HG02642 (cell line): ENCODE measurements at regions not wholly inside any gene's neighbourhood (a gene's known extent, or its start where the extent isn't known, plus 50 kb on each side); places are given as distances from the start of the nearest gene placed in this dataset.
"Not testable (repeated sequence)": the region's sequence is repeated elsewhere in the genome, so short reads cannot be mapped to it uniquely, and the experiment has no call there.

ENCODE experiments used
- ATAC-seq: cut with Tn5 transposase; IDR thresholded peaks from one replicate; pipeline ENCODE4 v1.9.1; 2021; ENCODE audit warnings: mild to moderate bottlenecking; ENCODE audit not compliant: unreplicated experiment, poor library complexity

DNA sequence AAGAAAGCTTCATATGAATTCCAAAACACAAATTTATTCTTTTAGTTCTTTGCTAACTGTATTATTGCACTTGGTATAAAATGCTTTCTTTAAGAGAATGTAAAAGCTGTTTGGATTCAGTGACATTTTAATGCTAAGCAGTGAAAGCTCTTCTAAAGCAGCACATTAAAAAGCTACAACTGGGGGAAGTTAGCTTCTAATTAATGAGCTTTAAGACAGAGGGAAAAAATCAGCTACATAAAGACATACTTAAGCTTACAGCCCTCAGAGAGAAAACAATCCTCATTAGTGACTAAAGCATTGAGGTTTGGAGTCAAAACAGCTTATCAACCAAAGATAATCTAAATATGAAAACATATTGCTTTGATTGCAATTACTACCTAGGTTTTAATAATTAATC is 1222.2 kb upstream of the SPRY2 start:
- no peak for ATAC-seq

- no peak for ATAC-seq
These were observed 1221.7 kb upstream of the SPRY2 start for GRCh38 chr13:81562598-81562997.

DNA sequence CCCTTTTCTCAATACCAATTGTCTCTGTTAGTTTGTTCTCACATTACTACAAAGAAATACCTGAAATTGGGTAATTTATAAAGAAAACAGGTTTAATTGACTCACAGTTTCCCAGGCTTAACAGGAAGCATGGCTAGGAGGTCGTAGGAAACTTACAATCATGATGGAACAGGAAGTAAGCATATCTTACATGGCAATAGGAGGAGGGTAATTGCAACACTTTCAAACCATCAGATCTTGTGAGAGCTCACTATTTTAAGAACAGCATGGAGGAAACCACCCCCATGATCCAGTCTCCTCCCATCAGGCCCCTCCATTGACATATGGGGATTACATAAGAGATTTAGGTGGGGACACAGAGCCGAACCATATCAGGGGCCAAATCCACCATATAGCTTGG is 1210.1 kb upstream of the SPRY2 start:
- no peak for ATAC-seq

GRCh38 chr13:81546294-81546693 is 1205.4 kb upstream of the SPRY2 start:
- not testable (repeated sequence) for ATAC-seq

GRCh38 chr13:81540777-81541176 is 1199.9 kb upstream of the SPRY2 start:
- ATAC-seq = no peak

DNA sequence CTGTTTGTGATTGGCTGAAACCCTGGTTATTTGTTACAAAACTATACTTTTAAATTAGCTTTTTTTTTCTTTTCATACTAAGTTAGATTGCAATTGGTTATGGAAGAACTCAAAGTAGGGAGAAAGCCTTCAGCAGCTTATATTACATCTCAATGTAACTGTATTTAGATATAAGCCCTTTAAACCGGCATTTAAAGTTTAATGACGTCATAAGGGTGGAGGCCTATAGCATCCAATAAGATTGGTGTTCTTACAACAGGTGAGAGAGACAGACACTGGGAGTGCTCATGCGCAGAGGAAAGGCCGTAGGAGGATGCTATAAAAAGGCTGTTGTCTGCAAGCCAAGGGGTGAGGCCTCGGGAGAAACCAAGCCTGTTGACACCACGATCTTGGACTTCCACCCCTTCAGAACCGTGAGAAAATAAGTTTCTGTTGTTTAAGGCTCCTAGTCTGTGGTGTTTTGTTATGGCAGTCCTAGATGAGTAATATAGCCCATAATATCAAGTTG is 1198.8 kb upstream of the SPRY2 start:
- no peak for ATAC-seq

DNA sequence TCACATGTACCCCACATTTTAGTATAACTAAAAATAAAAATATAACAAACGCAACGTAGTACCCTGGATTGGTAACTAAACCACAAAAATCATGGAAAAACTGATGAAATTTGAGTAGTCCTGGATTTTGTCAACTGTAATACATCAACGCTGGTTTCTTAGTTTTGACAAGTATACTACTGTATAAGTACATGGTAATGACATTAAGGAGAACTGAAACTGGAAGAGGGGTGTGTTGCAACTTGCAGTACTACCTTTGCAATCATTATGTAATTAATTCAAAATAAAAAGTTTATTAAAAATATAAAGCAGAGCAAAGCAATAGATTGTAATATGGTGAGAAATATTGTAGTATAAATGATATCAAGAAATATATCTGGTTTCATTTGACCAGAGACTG is 1158.0 kb upstream of the SPRY2 start:
- no peak for ATAC-seq

- ATAC-seq = peak; percentile 68
These were observed 1152.2 kb upstream of the SPRY2 start for GRCh38 chr13:81493144-81493543.

DNA sequence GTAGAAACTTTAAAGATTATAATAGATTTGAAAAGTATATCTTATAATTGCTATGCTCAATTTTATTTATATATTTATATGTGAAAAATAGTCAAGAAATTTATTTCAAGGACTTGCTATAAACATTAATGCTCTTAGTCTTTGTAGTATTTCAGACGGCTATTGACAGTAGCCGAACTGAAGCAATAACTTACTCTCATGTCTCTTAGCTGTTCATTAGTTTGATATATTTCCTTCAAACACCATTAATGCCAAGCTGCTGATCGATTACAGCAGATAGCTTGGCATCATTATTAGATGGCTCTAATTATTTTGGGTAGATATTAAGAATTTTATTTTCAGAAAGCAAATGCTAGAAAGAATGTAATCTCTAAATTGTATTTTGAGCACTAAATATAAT is 1151.5 kb upstream of the SPRY2 start:
- no peak for ATAC-seq

GRCh38 chr13:81488021-81488420 is 1147.1 kb upstream of the SPRY2 start:
- no peak for ATAC-seq

- ATAC-seq = no peak
These were observed 1146.2 kb upstream of the SPRY2 start for GRCh38 chr13:81487151-81487550.

DNA sequence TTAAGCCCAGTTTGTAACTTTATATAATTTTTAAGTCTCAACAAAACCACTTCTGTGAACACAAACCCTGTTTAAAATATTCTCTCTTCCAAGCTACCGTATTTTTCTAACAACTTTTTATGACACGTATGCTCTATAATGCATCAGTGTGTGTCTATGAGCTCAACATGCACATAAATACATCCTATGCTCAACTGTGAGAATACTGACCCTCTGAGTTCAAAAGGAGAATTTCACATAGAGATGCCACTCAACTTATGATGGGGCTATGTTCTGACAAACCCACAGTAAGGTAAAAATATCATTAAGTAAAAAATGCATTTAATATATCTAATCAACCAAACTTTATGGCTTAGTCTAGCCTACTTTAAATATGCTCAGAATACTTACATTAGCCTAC is 1139.7 kb upstream of the SPRY2 start:
- no peak for ATAC-seq

- ATAC-seq = no peak
These were observed 1132.5 kb upstream of the SPRY2 start for GRCh38 chr13:81473366-81473899.

DNA sequence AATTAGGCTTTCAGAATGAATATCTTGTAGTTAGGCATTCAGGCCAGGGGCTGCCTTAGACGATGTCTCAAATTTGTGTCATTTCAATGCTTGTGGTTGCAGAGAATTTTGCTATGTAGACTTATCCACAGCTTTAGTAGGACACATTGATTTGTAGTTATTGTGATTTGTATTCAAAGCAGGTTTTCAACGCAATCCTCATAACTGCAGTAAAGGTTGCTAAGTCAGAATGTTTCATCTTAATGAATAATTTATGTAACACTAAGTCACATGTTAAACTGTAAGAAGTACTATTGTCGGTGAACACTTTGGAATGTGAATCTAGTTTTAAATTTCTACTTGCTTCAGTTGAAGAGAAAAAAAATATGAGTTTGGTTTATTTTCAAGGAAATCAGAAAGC is 1117.2 kb upstream of the SPRY2 start:
- no peak for ATAC-seq

DNA sequence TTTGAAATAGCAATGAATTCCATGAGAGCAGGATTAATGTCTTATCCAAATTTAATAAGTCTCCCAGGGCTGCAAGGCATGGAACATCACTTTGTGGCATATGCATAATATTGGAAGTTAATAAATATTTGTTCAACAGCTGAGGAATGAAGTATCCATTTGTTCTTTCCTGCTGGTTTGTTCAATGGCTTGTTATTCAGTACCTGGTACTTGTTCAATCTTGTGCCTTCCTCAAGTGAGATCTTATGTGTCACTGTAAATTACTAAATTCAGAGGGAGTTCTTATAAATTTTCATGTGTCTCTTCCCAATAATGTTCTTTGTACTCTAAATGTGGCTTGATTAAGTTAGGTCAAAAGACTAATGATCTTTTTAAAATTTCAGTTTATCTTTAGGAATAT is 1105.5 kb upstream of the SPRY2 start:
- ATAC-seq = no peak

- ATAC-seq = no peak
These were observed 1102.0 kb upstream of the SPRY2 start for GRCh38 chr13:81442904-81443303.

- ATAC-seq = no peak
These were observed 1084.4 kb upstream of the SPRY2 start for GRCh38 chr13:81425286-81425685.

DNA sequence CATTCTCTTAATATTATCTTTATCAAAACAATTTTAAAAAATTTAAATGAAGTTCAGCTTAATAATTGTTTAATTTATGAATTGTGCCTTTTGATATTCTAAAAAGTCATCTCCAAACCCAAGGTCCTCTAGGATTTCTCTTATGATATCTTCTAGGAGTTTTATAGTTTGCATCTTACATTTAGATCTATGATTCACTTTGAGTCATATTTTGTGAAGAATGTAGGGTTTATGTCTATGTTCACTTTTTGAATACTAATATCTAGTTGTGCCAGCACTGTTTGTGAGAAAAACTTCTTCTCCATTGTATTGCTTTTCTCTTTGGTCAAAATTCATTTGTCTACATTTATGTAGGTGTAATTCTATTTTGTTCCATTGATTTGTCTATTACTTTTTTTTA is 1068.4 kb upstream of the SPRY2 start:
- ATAC-seq = no peak

- no peak for ATAC-seq
These were observed 1067.7 kb upstream of the SPRY2 start for GRCh38 chr13:81408647-81409046.

DNA sequence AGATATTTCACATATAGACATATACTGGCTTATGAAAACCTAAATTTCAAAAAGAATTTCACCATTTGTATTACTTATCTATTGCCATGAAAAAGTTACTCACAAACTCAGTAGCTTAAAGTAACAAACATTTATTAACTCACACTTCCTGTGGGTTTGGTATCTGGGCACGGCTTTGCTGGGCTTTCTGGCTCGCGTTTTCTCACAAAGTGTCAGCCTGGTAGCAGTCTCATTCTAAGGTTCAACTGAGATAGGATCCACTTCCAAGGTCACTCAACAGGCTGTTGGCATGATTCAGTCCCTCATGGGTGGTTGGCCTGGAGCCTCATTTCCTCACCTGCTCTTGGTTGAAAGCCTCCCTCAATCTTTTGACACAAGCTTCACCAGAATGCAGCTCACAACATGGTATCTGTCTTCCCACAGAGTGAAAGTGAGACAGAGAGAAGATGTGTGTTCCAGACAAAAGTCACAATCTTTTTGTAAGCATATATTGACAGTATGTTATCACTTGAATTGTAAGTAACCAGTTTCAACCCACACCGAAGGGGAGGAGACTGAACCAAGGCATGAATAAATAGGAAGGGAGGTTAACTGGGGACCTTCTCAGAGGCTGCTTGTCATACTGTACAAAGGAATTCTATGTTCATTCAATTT is 1065.8 kb upstream of the SPRY2 start:
- ATAC-seq = peak; percentile 88

DNA sequence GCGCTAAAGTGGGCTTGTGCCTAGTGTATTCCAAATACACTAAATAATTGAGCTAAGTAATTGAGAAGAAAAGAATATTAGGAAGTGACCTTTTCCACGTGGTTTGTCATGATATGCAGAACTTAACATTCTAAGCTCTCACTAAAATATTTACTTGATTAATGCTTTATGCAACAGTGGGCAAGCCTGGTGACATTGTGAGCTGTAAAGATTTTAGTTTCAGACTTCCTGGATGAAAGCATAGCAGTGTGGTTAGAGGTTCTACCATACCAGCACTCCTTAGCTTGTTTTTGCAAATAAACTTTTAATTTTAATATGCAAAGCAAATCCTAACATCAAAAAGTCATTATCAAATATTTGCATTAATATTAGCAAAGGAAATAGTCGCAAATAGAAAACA is 1065.1 kb upstream of the SPRY2 start:
- no peak for ATAC-seq

GRCh38 chr13:81396192-81396591 is 1055.3 kb upstream of the SPRY2 start:
- ATAC-seq = no peak
